Astrocyte of the cerebellum (primary cell): ENCODE measurements at regions not wholly inside any gene's neighbourhood (a gene's known extent, or its start where the extent isn't known, plus 50 kb on each side); places are given as distances from the start of the nearest gene placed in this dataset.

Experiments used
- DNase-seq: peaks from one replicate; pipeline ENCODE4 v3.0.0-alpha.2; 2011; ENCODE audit warnings: low read depth
- H3K4me3 ChIP-seq: 2 replicates; pipeline ENCODE4 v1.5.1; 2011; ENCODE audit warnings: mild to moderate bottlenecking, low read depth, low read length, moderate library complexity
- CTCF ChIP-seq: IDR thresholded peaks from 2 replicates; pipeline ENCODE4 v1.5.1; 2012; ENCODE audit warnings: low read length, low read depth, moderate library complexity, mild to moderate bottlenecking; ENCODE audit errors: missing control alignments
- in situ Hi-C: cut with HindIII; loops from 2 replicates; pipeline ENCODE4 v1.10.0; 2017; ENCODE audit warnings: low sequenced_read_pairs

- DNase-seq, result no peak
- no peak overlapping the region for H3K4me3 ChIP-seq
- TF ChIP-seq CTCF, result no peak
- in situ Hi-C loops, result no loop called here
Observed at GRCh38 chr1:232877365-232878028, 72.3 kb downstream of the MAP10 start.

- no peak for TF ChIP-seq CTCF
- DNase-seq, result no peak
- H3K4me3 ChIP-seq, result no peak overlapping the region
- in situ Hi-C loops, result no loop called here
Observed at GRCh38 chr1:232878086-232878485, 72.3 kb upstream of the NTPCR start.

- no peak overlapping the region for H3K4me3 ChIP-seq
- DNase-seq, result no peak
- TF ChIP-seq CTCF, result peak; percentile 68
- in situ Hi-C loops, result no loop called here
Observed at GRCh38 chr1:232880354-232880753, 70.1 kb upstream of the NTPCR start.

GRCh38 chr1:232883992-232884661 lies 66.3 kb upstream of the NTPCR start:
- H3K4me3 ChIP-seq, result no peak overlapping the region
- in situ Hi-C loops, result no loop called here
- no peak for TF ChIP-seq CTCF
- DNase-seq, result no peak

- in situ Hi-C loops, result no loop called here
- DNase-seq, result no peak
- H3K4me3 ChIP-seq, result no peak overlapping the region
- TF ChIP-seq CTCF, result no peak
Observed at GRCh38 chr1:232886271-232886670, 64.1 kb upstream of the NTPCR start.

- DNase-seq, result no peak
- TF ChIP-seq CTCF, result no peak
- in situ Hi-C loops, result no loop called here
Observed at GRCh38 chr1:232890340-232890943, 60.0 kb upstream of the NTPCR start.

More at GRCh38 chr1:232890340-232890943, 60.0 kb upstream of the NTPCR start:
- H3K4me3 ChIP-seq, result no peak overlapping the region
